BJ (cell line): ENCODE measurements at regions not wholly inside any gene's neighbourhood (a gene's known extent, or its start where the extent isn't known, plus 50 kb on each side); places are given as distances from the start of the nearest gene placed in this dataset.

ENCODE experiments used
- CTCF ChIA-PET: fragments of 350-600 bp; formaldehyde crosslinking; extraction: SDS; loops from one replicate; lab custom pipeline; 2021; ENCODE audit warnings: antibody characterized with exemption, inconsistent platforms; lab: Yijun Ruan, JAX
- POLR2A ChIA-PET: fragments of 300-600 bp; sonication (Branson Sonifier 250); formaldehyde crosslinking; extraction: SDS; loops from one replicate; lab custom pipeline; 2021; ENCODE audit warnings: antibody characterized with exemption; lab: Charles Lee
- DNase-seq: peaks from one replicate; pipeline ENCODE4 v3.0.0-alpha.2; 2011; ENCODE audit warnings: low read depth
- H3K27me3 ChIP-seq: 2 replicates; pipeline ENCODE4 v1.6.0; 2011; ENCODE audit warnings: low read length; ENCODE audit not compliant: control insufficient read depth, insufficient read depth
- H3K36me3 ChIP-seq: 2 replicates; pipeline ENCODE4 v1.5.1; 2011; ENCODE audit warnings: low read length; ENCODE audit not compliant: control insufficient read depth, insufficient read depth
- H3K4me3 ChIP-seq: 2 replicates; pipeline ENCODE4 v1.5.1; 2011; ENCODE audit warnings: low read depth, mild to moderate bottlenecking, control low read depth, low read length
- TF ChIP-seq, protein P1 (sequence below): IDR thresholded peaks from 2 replicates; pipeline ENCODE4 v1.5.1; 2011; ENCODE audit warnings: low read depth, mild to moderate bottlenecking, control low read depth, inconsistent platforms, low read length, moderate library complexity; ENCODE audit not compliant: insufficient read depth

DNA sequence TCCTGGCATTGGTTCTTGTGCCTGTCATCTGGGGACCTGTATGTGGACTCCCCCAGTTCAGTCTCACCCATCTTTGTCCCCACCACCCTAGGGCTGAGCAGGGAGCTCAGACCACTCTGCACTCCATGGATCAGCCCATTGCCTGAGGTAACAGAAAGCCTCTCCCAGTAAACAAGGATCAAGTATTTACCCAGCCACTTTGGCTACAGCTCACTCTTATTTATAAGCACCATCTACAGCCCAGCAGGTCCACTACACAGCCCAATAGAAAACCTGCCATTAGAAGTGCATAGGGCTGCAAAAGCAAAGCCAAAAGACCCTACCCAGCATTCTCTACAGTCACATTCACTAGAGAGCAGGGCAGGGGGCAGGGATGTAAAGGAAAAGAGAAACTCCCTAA, 335.0 kb upstream of the SYNCRIP start:
- H3K4me3 ChIP-seq, result no peak overlapping the region
- DNase-seq, result no peak
- no peaks in the 10 kb centered on the region for H3K36me3 ChIP-seq
- ChIA-PET POLR2A (no interaction called here), CTCF (no interaction called here)
- no peaks in the 10 kb centered on the region for H3K27me3 ChIP-seq
- TF ChIP-seq, protein P1, sequence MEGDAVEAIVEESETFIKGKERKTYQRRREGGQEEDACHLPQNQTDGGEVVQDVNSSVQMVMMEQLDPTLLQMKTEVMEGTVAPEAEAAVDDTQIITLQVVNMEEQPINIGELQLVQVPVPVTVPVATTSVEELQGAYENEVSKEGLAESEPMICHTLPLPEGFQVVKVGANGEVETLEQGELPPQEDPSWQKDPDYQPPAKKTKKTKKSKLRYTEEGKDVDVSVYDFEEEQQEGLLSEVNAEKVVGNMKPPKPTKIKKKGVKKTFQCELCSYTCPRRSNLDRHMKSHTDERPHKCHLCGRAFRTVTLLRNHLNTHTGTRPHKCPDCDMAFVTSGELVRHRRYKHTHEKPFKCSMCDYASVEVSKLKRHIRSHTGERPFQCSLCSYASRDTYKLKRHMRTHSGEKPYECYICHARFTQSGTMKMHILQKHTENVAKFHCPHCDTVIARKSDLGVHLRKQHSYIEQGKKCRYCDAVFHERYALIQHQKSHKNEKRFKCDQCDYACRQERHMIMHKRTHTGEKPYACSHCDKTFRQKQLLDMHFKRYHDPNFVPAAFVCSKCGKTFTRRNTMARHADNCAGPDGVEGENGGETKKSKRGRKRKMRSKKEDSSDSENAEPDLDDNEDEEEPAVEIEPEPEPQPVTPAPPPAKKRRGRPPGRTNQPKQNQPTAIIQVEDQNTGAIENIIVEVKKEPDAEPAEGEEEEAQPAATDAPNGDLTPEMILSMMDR, result no peak

DNA sequence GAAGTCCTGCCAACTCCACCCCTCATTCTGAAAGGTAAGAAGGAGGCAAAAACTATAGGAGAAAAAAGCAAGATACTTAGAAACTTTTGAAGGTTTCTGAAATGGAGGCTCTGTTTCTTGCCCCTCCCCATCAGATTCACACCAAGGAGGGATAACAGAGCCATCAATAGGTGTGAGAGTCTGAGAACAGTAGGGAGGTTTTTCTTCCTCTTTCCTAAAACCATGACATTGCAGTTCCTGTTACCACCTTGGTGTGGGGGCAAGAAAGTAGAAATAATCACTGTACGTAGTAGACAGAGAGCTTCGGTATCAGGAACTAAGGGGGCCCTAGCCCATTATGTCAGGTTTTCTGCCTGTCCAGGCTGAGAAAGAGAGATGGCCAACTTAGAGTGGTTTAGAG, 333.3 kb upstream of the SYNCRIP start:
- TF ChIP-seq, protein P1, result no peak
- no peak overlapping the region for H3K4me3 ChIP-seq
- POLR2A ChIA-PET, result no interaction called here
- no peaks in the 10 kb centered on the region for H3K36me3 ChIP-seq
- DNase-seq, result no peak
- CTCF ChIA-PET, result no interaction called here
- H3K27me3 ChIP-seq, result no peaks in the 10 kb centered on the region

DNA sequence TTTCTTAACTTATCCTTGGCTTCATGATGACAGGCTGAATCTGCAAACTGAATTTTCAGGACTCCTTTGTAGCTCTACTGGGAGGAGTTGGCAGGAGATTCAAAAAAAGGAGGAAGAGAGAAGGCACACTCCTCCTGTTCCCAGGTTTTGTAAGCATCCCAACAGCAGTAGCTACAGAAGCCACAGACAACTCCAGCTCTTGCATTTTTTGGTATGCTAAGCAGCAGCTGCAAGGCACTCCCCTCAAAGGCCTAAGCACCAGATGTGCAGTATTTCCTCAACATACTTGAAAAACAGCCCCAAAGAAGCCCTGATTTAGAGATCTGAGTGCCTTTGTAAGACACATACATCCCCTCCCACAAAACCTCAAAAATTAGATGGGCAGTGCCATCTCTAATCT, 328.6 kb upstream of the SYNCRIP start:
- Histone ChIP-seq H3K27me3 (no peaks in the 10 kb centered on the region), H3K36me3 (no peaks in the 10 kb centered on the region), H3K4me3 (no peak overlapping the region)
- TF ChIP-seq, protein P1, result no peak
- POLR2A ChIA-PET, result no interaction called here
- no peak for DNase-seq
- CTCF ChIA-PET, result no interaction called here

DNA sequence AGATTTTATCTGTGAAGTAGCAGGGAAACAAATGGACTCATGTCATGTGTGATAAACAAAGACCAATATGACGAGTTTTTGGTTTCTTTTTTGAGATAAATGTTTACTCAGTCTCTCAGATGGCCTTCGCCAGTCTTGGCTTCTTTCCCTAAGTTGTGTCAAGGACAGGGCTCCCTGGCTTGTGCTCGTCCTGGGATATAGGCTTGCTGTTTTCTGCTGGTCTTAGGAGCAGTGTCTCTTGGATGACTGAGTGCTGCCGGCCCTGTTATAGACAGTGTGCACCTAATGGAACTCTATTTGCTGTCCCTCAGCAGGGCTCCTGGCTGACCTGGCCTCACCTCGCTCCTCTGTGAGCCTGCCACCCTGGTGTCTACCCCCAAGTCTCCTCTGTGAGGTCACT, 324.1 kb upstream of the SYNCRIP start:
- Histone ChIP-seq H3K36me3 (no peaks in the 10 kb centered on the region), H3K27me3 (no peaks in the 10 kb centered on the region), H3K4me3 (no peak overlapping the region)
- no peak for DNase-seq
- TF ChIP-seq, protein P1, result no peak
- ChIA-PET CTCF (no interaction called here), POLR2A (no interaction called here)

DNA sequence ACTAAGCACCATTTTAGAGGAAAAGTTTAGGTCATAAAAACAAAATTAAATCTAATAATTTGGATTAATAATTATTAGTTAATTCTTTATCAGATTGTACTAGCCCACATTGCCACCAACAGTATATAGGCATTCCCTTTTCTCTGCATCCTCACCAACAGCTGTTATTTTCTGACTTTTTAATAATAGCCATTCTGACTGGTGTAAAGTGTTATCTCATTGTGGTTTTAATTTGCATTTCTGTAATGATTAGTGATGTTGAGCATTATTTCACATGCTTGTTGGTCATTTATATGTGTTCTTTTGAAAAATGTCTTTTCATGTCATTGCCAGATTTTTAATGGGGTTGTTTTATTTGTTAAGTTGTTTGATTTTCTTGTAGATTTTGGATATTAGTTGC, 319.1 kb upstream of the SYNCRIP start:
- ChIA-PET POLR2A (no interaction called here), CTCF (no interaction called here)
- TF ChIP-seq, protein P1, result no peak
- Histone ChIP-seq H3K4me3 (no peak overlapping the region), H3K36me3 (no peaks in the 10 kb centered on the region), H3K27me3 (no peaks in the 10 kb centered on the region)
- no peak for DNase-seq
